ENCODE measurements at regions not wholly inside any gene's neighbourhood (a gene's known extent, or its start where the extent isn't known, plus 50 kb on each side); places are given as distances from the start of the nearest gene placed in this dataset.

GRCh38 chr3:90121326-90121725, 1013.9 kb downstream of the EPHA3 start:
- TF ChIP-seq REST (IDR thresholded peaks at IDR 0.05; ENCODE audit: borderline replicate concordance) (no peak), TAF1 (IDR thresholded peaks at IDR 0.05; ENCODE audit: low read depth) (no peak), EZH2 (IDR thresholded peaks at IDR 0.05; ENCODE audit: borderline replicate concordance, insufficient read depth, low read length, poor library complexity, severe bottlenecking) (no peak), CTCF (IDR thresholded peaks at IDR 0.05; ENCODE audit: poor library complexity, severe bottlenecking) (no peak), RAD21 (conservative IDR thresholded peaks at IDR 0.05) (no peak), POLR2AphosphoS5 (IDR thresholded peaks at IDR 0.05) (no peak), EP300 (conservative IDR thresholded peaks at IDR 0.05; ENCODE audit: poor library complexity, severe bottlenecking) (no peak), SMC3 (conservative IDR thresholded peaks at IDR 0.05; ENCODE audit: poor library complexity) (no peak), MXI1 (conservative IDR thresholded peaks at IDR 0.05; ENCODE audit: poor library complexity, severe bottlenecking) (no peak)

GRCh38 chr3:90128391-90128790, 1021.0 kb downstream of the EPHA3 start:
- TF ChIP-seq EP300 (conservative IDR thresholded peaks at IDR 0.05; ENCODE audit: poor library complexity, severe bottlenecking) (no peak), CTCF (IDR thresholded peaks at IDR 0.05; ENCODE audit: poor library complexity, severe bottlenecking) (no peak), MXI1 (conservative IDR thresholded peaks at IDR 0.05; ENCODE audit: poor library complexity, severe bottlenecking) (no peak), EZH2 (IDR thresholded peaks at IDR 0.05; ENCODE audit: borderline replicate concordance, insufficient read depth, low read length, poor library complexity, severe bottlenecking) (no peak)
- H3K36me3 ChIP-seq (ENCODE audit: insufficient read depth, low read length): no peaks in the 10 kb centered on the region
- no peak overlapping the region for H3K27ac ChIP-seq (ENCODE audit: low read length)
- H3K9me2 ChIP-seq (ENCODE audit: insufficient read depth, low read length): no peaks in the 10 kb centered on the region
- no peak overlapping the region for H2AFZ ChIP-seq (ENCODE audit: low read depth, low read length)
- H3K79me2 ChIP-seq (replicated peaks; ENCODE audit: insufficient read depth, low read length): no peaks in the 10 kb centered on the region
- no peaks in the 10 kb centered on the region for H4K20me1 ChIP-seq (ENCODE audit: insufficient read depth)
- no peak overlapping the region for H3K4me2 ChIP-seq (ENCODE audit: low read length)
- H3F3A ChIP-seq (ENCODE audit: insufficient read depth, low read length, poor library complexity, severe bottlenecking): no peaks in the 10 kb centered on the region
- H3K27me3 ChIP-seq (ENCODE audit: insufficient read depth, low read depth, low read length): no peaks in the 10 kb centered on the region
- peaks cover 3% of the 10 kb centered on the region for H3K9me3 ChIP-seq (ENCODE audit: low read length)
- H3K9ac ChIP-seq (ENCODE audit: low read length): no peak overlapping the region
- no peak overlapping the region for H3K4me3 ChIP-seq (ENCODE audit: low read length)

More at GRCh38 chr3:90121326-90121725, 1013.9 kb downstream of the EPHA3 start:
- no peaks in the 10 kb centered on the region for H3F3A ChIP-seq (ENCODE audit: insufficient read depth, low read length, poor library complexity, severe bottlenecking)
- no peak overlapping the region for H2AFZ ChIP-seq (ENCODE audit: low read depth, low read length)
- no peaks in the 10 kb centered on the region for H3K79me2 ChIP-seq (replicated peaks; ENCODE audit: insufficient read depth, low read length)
- H3K36me3 ChIP-seq (ENCODE audit: insufficient read depth, low read length): no peaks in the 10 kb centered on the region
- no peaks in the 10 kb centered on the region for H3K9me3 ChIP-seq (ENCODE audit: low read length)
- H3K4me2 ChIP-seq (ENCODE audit: low read length): no peak overlapping the region
- no peaks in the 10 kb centered on the region for H3K27me3 ChIP-seq (ENCODE audit: insufficient read depth, low read depth, low read length)
- no peak overlapping the region for H3K4me3 ChIP-seq (ENCODE audit: low read length)
- no peaks in the 10 kb centered on the region for H3K9me2 ChIP-seq (ENCODE audit: insufficient read depth, low read length)
- H3K9ac ChIP-seq (ENCODE audit: low read length): no peak overlapping the region
- H4K20me1 ChIP-seq (ENCODE audit: insufficient read depth): no peaks in the 10 kb centered on the region
- no peak overlapping the region for H3K27ac ChIP-seq (ENCODE audit: low read length)
